ENCODE measurements at regions not wholly inside any gene's neighbourhood (a gene's known extent, or its start where the extent isn't known, plus 50 kb on each side); places are given as distances from the start of the nearest gene placed in this dataset.

DNA sequence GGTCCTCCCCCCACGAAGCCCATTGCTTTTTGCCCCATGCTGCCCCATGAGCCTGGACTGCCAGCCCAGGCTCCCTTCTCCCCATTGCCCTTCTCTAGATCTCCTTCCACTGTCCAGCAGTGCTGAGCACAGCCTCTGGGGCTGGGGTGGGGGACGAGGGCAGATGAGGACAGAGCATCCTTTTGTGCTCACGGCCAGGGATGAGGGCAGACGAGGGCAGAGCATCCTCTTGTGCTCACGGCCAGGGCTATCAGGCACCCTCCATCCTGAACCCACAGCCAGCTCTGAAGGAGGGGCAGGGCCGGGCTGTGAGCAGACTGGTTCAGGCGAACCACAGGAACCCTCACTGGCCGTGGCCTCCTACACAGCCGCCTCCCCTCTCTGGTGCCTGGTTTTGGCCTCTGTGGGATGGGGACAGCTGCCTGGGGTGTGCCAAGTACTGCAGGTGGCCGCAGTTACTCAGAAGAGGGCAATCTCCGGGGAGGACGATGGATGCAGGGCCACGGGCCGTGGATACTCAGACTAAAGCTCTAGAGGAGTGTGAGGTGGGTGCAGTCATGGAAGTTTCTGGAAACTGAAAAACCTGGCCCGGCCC, 1258.8 kb downstream of the BRD1 start:
- DNase-seq (ENCODE audit: low spot score), result no peak
- no peak overlapping the region for H3K18ac ChIP-seq (ENCODE audit: low read length)
- H3K4ac ChIP-seq (ENCODE audit: low read length), result no peak overlapping the region
- H2AFZ ChIP-seq (ENCODE audit: low read length), result no peak overlapping the region
- H3K14ac ChIP-seq (ENCODE audit: low read length), result peak overlapping the region; percentile 25
- no peak overlapping the region for H2BK120ac ChIP-seq (ENCODE audit: low read depth, low read length)
- H2AK5ac ChIP-seq (ENCODE audit: low read depth, low read length), result peak overlapping the region; percentile 0
- H3K27ac ChIP-seq (replicated peaks; ENCODE audit: low read length), result no peak overlapping the region
- H2BK12ac ChIP-seq (ENCODE audit: low read length), result no peak overlapping the region
- peaks cover 0 to 2% of the 10 kb centered on the region in 2 donors for H3K36me3 ChIP-seq (replicated peaks in 1 of 2; ENCODE audit: control insufficient read depth in 2 of 2, insufficient read depth in 2 of 2, low read length in 2 of 2)
- no peak overlapping the region for H4K91ac ChIP-seq (ENCODE audit: low read depth, low read length, poor library complexity)
- H3K4me3 ChIP-seq (ENCODE audit: low read length in 2 of 2), result no peak overlapping the region
- no peak overlapping the region for H2BK15ac ChIP-seq (ENCODE audit: low read length)
- no CpG with 5 or more reads among the region's 15 CpGs for WGBS, 2 donors (ENCODE audit: extremely low coverage in 2 of 2, insufficient read length in 2 of 2, insufficient replicate concordance in 1 of 2)
- no peak overlapping the region for H2BK5ac ChIP-seq (ENCODE audit: low read length)
- no peak overlapping the region for H3K23ac ChIP-seq (ENCODE audit: low read depth, low read length, poor library complexity)
- no peak overlapping the region for H3K4me2 ChIP-seq (ENCODE audit: insufficient read depth, low read length, poor library complexity, severe bottlenecking)
- H3K4me1 ChIP-seq (ENCODE audit: control insufficient read depth in 2 of 2, insufficient read depth in 1 of 2, low read depth in 1 of 2, low read length in 2 of 2), result peaks cover 0 to 2% of the 10 kb centered on the region in 2 donors
- H3K79me1 ChIP-seq (ENCODE audit: low read depth, low read length), result no peaks in the 10 kb centered on the region
- H3K9ac ChIP-seq (ENCODE audit: low read depth, low read length, poor library complexity), result peak overlapping the region; percentile 24
- peaks cover 4 to 10% of the 10 kb centered on the region in 2 donors for H3K9me3 ChIP-seq (replicated peaks in 1 of 2; ENCODE audit: control insufficient read depth in 2 of 2, insufficient read depth in 1 of 2, low read depth in 1 of 2, low read length in 2 of 2)
- H4K8ac ChIP-seq (ENCODE audit: low read depth, low read length), result no peak overlapping the region
- H3K27me3 ChIP-seq (ENCODE audit: control insufficient read depth in 3 of 3, insufficient read depth in 3 of 3, low read depth in 1 of 3, low read length in 3 of 3), result peaks cover 0 to 8% (median 0%) of the 10 kb centered on the region in 3 experiments

DNA sequence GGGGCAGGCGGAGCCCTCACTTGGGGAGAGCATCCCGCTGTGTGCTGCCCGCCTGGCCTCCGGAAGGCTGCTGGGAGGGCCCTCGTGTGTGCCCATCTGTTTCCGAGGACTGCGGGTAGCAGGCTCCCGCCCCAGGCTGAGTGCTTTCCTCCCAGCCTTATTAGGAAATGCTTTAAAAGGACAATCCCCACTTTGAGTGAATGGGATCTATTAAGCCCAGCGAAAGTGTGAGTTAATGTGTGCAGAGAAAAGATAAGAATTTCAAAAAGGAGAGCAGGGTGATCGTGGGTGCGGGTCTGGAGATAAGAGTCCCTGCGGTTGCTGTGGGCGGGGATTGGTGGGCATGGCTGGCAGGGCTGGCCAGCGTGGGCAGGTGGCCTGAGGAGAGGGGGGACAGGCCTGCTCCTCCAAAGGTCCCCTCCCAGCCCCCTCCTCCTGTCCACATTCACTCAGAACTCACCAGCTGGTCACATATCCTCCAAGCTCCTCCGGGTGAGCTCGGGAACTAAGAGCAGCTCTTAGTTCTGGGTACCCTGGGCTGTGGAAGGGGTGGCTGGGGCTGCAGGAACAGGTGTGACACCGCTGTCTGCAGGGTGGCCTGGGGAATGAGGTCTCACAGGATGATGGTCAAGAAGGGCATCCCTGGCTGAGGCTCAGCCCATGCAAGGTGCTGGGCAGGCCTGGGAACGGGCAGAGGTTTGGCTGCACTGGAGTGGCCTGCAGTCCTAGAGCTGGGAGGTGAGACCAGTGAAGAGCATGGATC, 1260.3 kb downstream of the BRD1 start:
- peak overlapping the region; percentile 63 for H3K23ac ChIP-seq (ENCODE audit: low read depth, low read length, poor library complexity)
- H2AK5ac ChIP-seq (ENCODE audit: low read depth, low read length), result peak overlapping the region; percentile 19
- peak overlapping the region in 1 of 2 donors; percentile 29 for H3K4me3 ChIP-seq (ENCODE audit: low read length in 2 of 2)
- peak overlapping the region; percentile 85 for H3K9ac ChIP-seq (ENCODE audit: low read depth, low read length, poor library complexity)
- no peak overlapping the region for H3K4me2 ChIP-seq (ENCODE audit: insufficient read depth, low read length, poor library complexity, severe bottlenecking)
- peak overlapping the region; percentile 72 for H4K8ac ChIP-seq (ENCODE audit: low read depth, low read length)
- peaks cover 0 to 2% of the 10 kb centered on the region in 2 donors for H3K36me3 ChIP-seq (replicated peaks in 1 of 2; ENCODE audit: control insufficient read depth in 2 of 2, insufficient read depth in 2 of 2, low read length in 2 of 2)
- peaks cover 0 to 2% of the 10 kb centered on the region in 2 donors for H3K4me1 ChIP-seq (ENCODE audit: control insufficient read depth in 2 of 2, insufficient read depth in 1 of 2, low read depth in 1 of 2, low read length in 2 of 2)
- no peak overlapping the region for H2BK5ac ChIP-seq (ENCODE audit: low read length)
- H3K27me3 ChIP-seq (ENCODE audit: control insufficient read depth in 3 of 3, insufficient read depth in 3 of 3, low read depth in 1 of 3, low read length in 3 of 3), result no peaks in the 10 kb centered on the region
- no peak overlapping the region for H2AFZ ChIP-seq (ENCODE audit: low read length)
- H4K91ac ChIP-seq (ENCODE audit: low read depth, low read length, poor library complexity), result no peak overlapping the region
- no CpG with 5 or more reads among the region's 18 CpGs for WGBS, 2 donors (ENCODE audit: extremely low coverage in 2 of 2, insufficient read length in 2 of 2, insufficient replicate concordance in 1 of 2)
- no peak overlapping the region for H3K4ac ChIP-seq (ENCODE audit: low read length)
- peaks cover 4 to 8% of the 10 kb centered on the region in 2 donors for H3K9me3 ChIP-seq (replicated peaks in 1 of 2; ENCODE audit: control insufficient read depth in 2 of 2, insufficient read depth in 1 of 2, low read depth in 1 of 2, low read length in 2 of 2)
- peak overlapping the region; percentile 78 for H3K18ac ChIP-seq (ENCODE audit: low read length)
- peak overlapping the region; percentile 16 for H2BK15ac ChIP-seq (ENCODE audit: low read length)
- H3K79me1 ChIP-seq (ENCODE audit: low read depth, low read length), result no peaks in the 10 kb centered on the region
- no peak overlapping the region for H2BK120ac ChIP-seq (ENCODE audit: low read depth, low read length)
- no peak overlapping the region for H2BK12ac ChIP-seq (ENCODE audit: low read length)
- H3K14ac ChIP-seq (ENCODE audit: low read length), result no peak overlapping the region
- H3K27ac ChIP-seq (replicated peaks; ENCODE audit: low read length), result no peak overlapping the region
- no peak for DNase-seq (ENCODE audit: low spot score)

DNA sequence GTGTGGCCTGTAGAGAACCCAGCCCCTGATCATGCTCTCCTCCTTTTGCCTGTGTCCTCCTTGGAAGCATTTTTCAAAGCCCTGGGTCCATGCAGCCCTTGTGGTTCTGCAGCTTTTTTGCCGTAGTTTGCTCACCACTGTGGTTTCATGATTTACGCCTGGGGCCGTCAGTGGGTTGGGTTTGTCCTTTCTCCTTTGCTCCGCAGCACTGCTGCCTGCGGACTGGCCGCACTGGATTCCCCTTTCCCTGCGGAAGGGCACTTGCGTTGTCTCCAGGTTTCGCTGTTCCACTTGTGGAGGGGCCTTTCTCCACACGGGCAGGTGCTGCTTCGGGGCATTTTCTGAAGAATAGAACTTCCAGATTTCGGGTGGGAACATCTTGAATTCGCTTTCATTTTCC, 1260.9 kb downstream of the BRD1 start:
- H2AK5ac ChIP-seq (ENCODE audit: low read depth, low read length), result no peak overlapping the region
- H2BK12ac ChIP-seq (ENCODE audit: low read length), result no peak overlapping the region
- no peak overlapping the region for H3K4me3 ChIP-seq (ENCODE audit: low read length in 2 of 2)
- H4K8ac ChIP-seq (ENCODE audit: low read depth, low read length), result no peak overlapping the region
- H3K4ac ChIP-seq (ENCODE audit: low read length), result no peak overlapping the region
- no peak overlapping the region for H3K27ac ChIP-seq (replicated peaks; ENCODE audit: low read length)
- H4K91ac ChIP-seq (ENCODE audit: low read depth, low read length, poor library complexity), result no peak overlapping the region
- no peak overlapping the region for H2BK120ac ChIP-seq (ENCODE audit: low read depth, low read length)
- peaks cover 0 to 2% of the 10 kb centered on the region in 2 donors for H3K4me1 ChIP-seq (ENCODE audit: control insufficient read depth in 2 of 2, insufficient read depth in 1 of 2, low read depth in 1 of 2, low read length in 2 of 2)
- no peak overlapping the region for H3K9ac ChIP-seq (ENCODE audit: low read depth, low read length, poor library complexity)
- H3K79me1 ChIP-seq (ENCODE audit: low read depth, low read length), result no peaks in the 10 kb centered on the region
- peak overlapping the region; percentile 25 for H3K14ac ChIP-seq (ENCODE audit: low read length)
- H2AFZ ChIP-seq (ENCODE audit: low read length), result no peak overlapping the region
- no CpG with 5 or more reads among the region's 13 CpGs for WGBS, 2 donors (ENCODE audit: extremely low coverage in 2 of 2, insufficient read length in 2 of 2, insufficient replicate concordance in 1 of 2)
- H3K9me3 ChIP-seq (replicated peaks in 1 of 2; ENCODE audit: control insufficient read depth in 2 of 2, insufficient read depth in 1 of 2, low read depth in 1 of 2, low read length in 2 of 2), result peaks cover 4 to 6% of the 10 kb centered on the region in 2 donors
- H3K27me3 ChIP-seq (ENCODE audit: control insufficient read depth in 3 of 3, insufficient read depth in 3 of 3, low read depth in 1 of 3, low read length in 3 of 3), result no peaks in the 10 kb centered on the region
- H3K4me2 ChIP-seq (ENCODE audit: insufficient read depth, low read length, poor library complexity, severe bottlenecking), result no peak overlapping the region
- H3K18ac ChIP-seq (ENCODE audit: low read length), result no peak overlapping the region
- H3K23ac ChIP-seq (ENCODE audit: low read depth, low read length, poor library complexity), result no peak overlapping the region
- peak overlapping the region; percentile 45 for H2BK5ac ChIP-seq (ENCODE audit: low read length)
- no peak for DNase-seq (ENCODE audit: low spot score)
- no peak overlapping the region for H2BK15ac ChIP-seq (ENCODE audit: low read length)
- no peaks in the 10 kb centered on the region for H3K36me3 ChIP-seq (replicated peaks in 1 of 2; ENCODE audit: control insufficient read depth in 2 of 2, insufficient read depth in 2 of 2, low read length in 2 of 2)

DNA sequence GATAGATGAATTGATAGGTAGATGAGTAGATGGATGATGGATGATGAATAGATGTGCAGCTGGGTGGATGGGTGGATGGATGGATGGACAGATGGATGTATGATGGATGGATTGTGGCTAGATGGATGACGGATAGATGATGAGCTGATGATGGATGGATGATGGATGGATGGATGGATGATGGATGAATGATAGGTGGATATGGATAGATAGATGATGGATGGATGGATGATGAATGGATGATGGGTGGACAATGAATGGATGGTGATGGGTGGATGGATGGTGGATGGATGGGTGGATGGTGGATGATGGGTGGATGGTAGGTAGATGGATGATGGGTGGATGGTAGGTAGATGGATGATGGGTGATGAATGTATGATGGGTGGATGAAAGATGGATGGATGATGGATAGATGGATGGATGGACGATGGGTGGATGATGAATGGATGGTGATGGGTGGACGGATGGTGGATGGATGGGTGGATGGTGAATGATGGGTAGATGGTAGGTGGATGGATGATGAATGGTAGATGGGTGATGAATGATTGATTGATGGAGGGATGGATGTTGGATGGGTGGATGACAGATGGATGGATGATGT, 1261.7 kb downstream of the BRD1 start:
- Histone ChIP-seq H3K9ac (ENCODE audit: low read depth, low read length, poor library complexity) (no peak overlapping the region), H2BK5ac (ENCODE audit: low read length) (no peak overlapping the region), H3K4me2 (ENCODE audit: insufficient read depth, low read length, poor library complexity, severe bottlenecking) (no peak overlapping the region), H2AFZ (ENCODE audit: low read length) (no peak overlapping the region), H3K14ac (ENCODE audit: low read length) (no peak overlapping the region), H3K4me1 (ENCODE audit: control insufficient read depth in 2 of 2, insufficient read depth in 1 of 2, low read depth in 1 of 2, low read length in 2 of 2) (peaks cover 4 to 7% of the 10 kb centered on the region in 2 donors), H3K4ac (ENCODE audit: low read length) (no peak overlapping the region), H3K18ac (ENCODE audit: low read length) (no peak overlapping the region), H2BK15ac (ENCODE audit: low read length) (no peak overlapping the region), H3K4me3 (ENCODE audit: low read length in 2 of 2) (no peak overlapping the region), H3K23ac (ENCODE audit: low read depth, low read length, poor library complexity) (no peak overlapping the region), H3K79me1 (ENCODE audit: low read depth, low read length) (no peaks in the 10 kb centered on the region), H4K8ac (ENCODE audit: low read depth, low read length) (no peak overlapping the region), H3K27me3 (ENCODE audit: control insufficient read depth in 3 of 3, insufficient read depth in 3 of 3, low read depth in 1 of 3, low read length in 3 of 3) (no peaks in the 10 kb centered on the region), H4K91ac (ENCODE audit: low read depth, low read length, poor library complexity) (no peak overlapping the region), H2BK120ac (ENCODE audit: low read depth, low read length) (no peak overlapping the region), H3K36me3 (replicated peaks in 1 of 2; ENCODE audit: control insufficient read depth in 2 of 2, insufficient read depth in 2 of 2, low read length in 2 of 2) (no peaks in the 10 kb centered on the region), H2AK5ac (ENCODE audit: low read depth, low read length) (no peak overlapping the region), H2BK12ac (ENCODE audit: low read length) (no peak overlapping the region), H3K27ac (replicated peaks; ENCODE audit: low read length) (no peak overlapping the region), H3K9me3 (replicated peaks in 1 of 2; ENCODE audit: control insufficient read depth in 2 of 2, insufficient read depth in 1 of 2, low read depth in 1 of 2, low read length in 2 of 2) (peaks cover 4 to 6% of the 10 kb centered on the region in 2 donors)
- 100% methylated on average over 1 to 3 of the region's 3 CpGs for WGBS, 2 donors (ENCODE audit: extremely low coverage in 2 of 2, insufficient read length in 2 of 2, insufficient replicate concordance in 1 of 2)
- no peak for DNase-seq (ENCODE audit: low spot score)
